ENCODE measurements at regions not wholly inside any gene's neighbourhood (a gene's known extent, or its start where the extent isn't known, plus 50 kb on each side); places are given as distances from the start of the nearest gene placed in this dataset.

DNA sequence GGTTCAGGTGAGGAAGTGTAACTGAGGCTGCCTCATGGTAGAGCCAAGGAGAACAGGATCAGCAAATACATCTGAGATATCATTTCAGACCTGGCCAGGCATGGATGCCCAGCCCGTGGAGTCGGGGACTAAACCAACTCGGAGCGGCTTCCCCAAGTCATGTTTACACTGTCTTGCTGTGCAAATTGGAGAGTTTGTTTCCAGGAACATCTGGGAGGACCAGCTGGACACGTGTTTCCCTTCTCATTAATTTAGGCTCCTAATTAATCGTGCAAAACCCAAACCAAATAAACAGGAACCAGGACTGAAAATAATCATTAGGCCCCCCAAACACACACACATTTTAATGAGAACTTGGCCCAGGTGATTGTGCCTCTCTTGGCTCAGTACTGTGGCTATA lies 70.9 kb upstream of the SALL1 start:
- DNase-seq, result no peak

DNA sequence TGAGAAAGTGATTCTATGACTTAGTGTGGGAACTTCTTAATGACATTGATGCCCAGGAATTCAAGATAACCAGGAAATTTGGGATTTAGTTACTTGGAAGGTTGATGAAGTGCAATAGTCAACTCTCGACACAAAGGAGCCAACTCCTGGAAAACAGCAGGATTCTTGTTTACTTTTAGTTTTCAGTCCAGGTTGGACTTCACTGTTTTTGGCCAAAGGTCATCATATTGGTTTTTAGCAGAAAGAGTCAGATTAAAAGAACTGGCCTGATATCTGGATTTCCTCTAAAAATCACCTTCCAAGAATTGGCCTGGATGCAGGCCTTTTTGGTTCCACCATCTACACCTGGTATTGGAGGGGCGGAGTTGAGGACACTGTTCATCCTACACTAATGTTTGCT lies 60.1 kb upstream of the SALL1 start:
- DNase-seq, result no peak

DNA sequence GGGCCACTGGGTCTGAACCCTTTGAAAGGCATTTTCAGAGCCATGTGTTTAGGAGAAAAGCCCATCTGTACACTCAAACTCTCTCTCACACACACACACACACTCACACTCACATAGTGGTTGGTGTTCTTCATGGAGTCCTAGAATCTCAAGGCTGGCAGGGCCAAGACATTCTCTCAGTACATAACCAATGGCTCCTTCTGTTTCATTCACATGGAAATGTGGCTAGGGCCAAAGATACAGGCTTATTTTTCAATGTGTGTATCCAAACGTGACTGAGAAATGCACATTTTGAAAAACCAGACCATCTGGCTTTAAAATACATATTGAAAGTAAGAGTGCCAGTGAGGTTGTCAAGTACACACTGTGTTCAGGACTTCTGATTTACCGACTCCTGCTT lies 59.0 kb upstream of the SALL1 start:
- DNase-seq, result no peak

DNA sequence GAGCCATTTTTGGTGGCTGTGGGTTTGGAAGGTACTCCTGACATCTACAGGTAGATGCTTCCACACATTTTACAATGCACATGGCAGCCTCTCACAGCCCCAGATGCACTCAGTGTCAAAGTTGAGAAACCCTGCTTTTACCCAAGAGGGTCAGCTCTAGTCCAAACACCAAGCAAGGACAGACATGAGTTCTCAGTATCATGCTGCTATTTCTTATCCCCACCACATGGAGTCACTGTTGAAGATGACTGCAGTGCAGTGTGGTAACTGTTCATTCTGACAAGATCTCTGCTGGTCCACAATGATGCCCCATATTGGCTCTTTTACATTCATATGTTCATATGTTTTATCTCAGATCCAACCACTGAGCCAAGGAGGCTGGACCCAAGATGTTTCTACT lies 50.5 kb upstream of the SALL1 start:
- DNase-seq, result no peak

Measured in stimulated activated CD4-positive, alpha-beta T cell treated with anti-CD3 and anti-CD28 coated beads, Interleukin-1b, Interleukin-23, amount 100 ng/mL, for 48 hours (primary cell).